B cell (primary cell): ENCODE measurements at regions not wholly inside any gene's neighbourhood (a gene's known extent, or its start where the extent isn't known, plus 50 kb on each side); places are given as distances from the start of the nearest gene placed in this dataset.

ENCODE experiments used
- CTCF ChIP-seq: fragments of 200-600 bp; IDR thresholded peaks from one replicate; pipeline ENCODE4 v1.8.0; 2022; ENCODE audit warnings: antibody characterized with exemption, mild to moderate bottlenecking
- EZH2 ChIP-seq: IDR thresholded peaks from 2 replicates; pipeline ENCODE4 v1.6.1; 2012; ENCODE audit warnings: borderline replicate concordance, low read depth, mild to moderate bottlenecking, moderate library complexity, low read length; ENCODE audit not compliant: insufficient read depth, poor library complexity, severe bottlenecking

DNA sequence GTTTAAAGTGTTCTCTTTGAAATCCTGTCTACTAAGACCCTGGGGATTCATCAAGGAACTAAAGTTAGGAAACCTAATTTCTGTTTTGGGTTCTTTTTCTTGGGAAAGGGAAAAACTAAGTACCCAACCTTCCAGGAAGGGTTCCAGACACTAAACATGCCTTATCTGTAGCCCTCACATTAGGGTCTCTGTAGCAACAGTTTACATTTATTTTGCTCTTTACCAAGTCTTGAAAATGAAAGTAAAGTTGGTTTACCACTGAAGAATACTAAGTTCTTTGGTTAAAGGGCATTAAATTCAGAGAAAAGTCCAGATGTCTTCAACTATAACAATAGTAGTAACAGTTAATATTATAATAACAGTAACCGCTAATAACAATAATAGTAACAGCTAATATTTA lies 207.5 kb upstream of the CDKN3 start:
- TF ChIP-seq CTCF (no peak), EZH2 (no peak)
